Sigmoid colon (tissue), 4 donors: ENCODE measurements at regions not wholly inside any gene's neighbourhood (a gene's known extent, or its start where the extent isn't known, plus 50 kb on each side); places are given as distances from the start of the nearest gene placed in this dataset.

Experiments
- CTCF ChIP-seq, 4 experiments: fragments of 450-650 bp in 3 of 4; fragments of 200-600 bp in 1 of 4; IDR thresholded peaks; one replicate each; pipeline ENCODE4 v1.5.1; 2016 to 2019; ENCODE audit warnings: antibody characterized with exemption in 4 of 4, mild to moderate bottlenecking in 3 of 4, moderate library complexity in 2 of 4
- POLR2A ChIP-seq, 2 donors: fragments of 450-650 bp; IDR thresholded peaks; one replicate each; pipeline ENCODE4 v1.6.1; 2016; ENCODE audit warnings: antibody characterized with exemption in 2 of 2, mild to moderate bottlenecking in 2 of 2, moderate library complexity in 2 of 2
- POLR2AphosphoS5 ChIP-seq, 4 donors: sonication (generic); formaldehyde crosslinking; IDR thresholded peaks; one replicate each; pipeline ENCODE4 v1.6.1; 2017; ENCODE audit warnings: antibody characterized with exemption in 4 of 4

- TF ChIP-seq CTCF (IDR thresholded peaks at IDR 0.05) (no peak), POLR2AphosphoS5 (IDR thresholded peaks at IDR 0.05) (no peak), POLR2A (IDR thresholded peaks at IDR 0.05) (no peak)
These were observed 1354.9 kb upstream of the GJE1 start for GRCh38 chr6:140777780-140778179.
